ENCODE measurements at regions not wholly inside any gene's neighbourhood (a gene's known extent, or its start where the extent isn't known, plus 50 kb on each side); places are given as distances from the start of the nearest gene placed in this dataset.

DNA sequence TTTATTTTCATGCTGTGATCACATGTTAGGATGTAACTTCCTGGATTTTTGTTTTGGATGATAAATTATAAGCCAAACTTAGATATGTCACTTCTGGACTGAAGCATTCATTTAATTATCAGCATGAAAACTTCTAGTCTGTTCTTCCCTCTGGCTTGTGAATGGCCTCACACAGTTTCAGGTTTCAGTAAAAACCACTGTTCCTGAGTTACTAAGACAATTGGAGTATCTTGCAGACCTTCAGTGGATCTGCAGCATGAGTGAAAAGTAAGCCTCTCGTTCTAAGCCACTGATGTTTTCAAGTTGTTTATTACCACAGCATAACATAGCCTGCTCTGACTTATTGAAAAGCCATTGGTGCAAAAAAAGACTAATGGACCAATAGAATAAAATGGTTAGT, 55.3 kb upstream of the RGS21 start:
- H3K27ac Mint-ChIP-seq = no peak overlapping the region
- peaks cover 10% of the 10 kb centered on the region for H3K4me1 Mint-ChIP-seq
- H3K4me3 Mint-ChIP-seq = no peak overlapping the region
- H3K9me3 Mint-ChIP-seq = no peaks in the 10 kb centered on the region
- H3K36me3 Mint-ChIP-seq (ENCODE audit: low read depth) = no peaks in the 10 kb centered on the region
- no peaks in the 10 kb centered on the region for H3K27me3 Mint-ChIP-seq (ENCODE audit: low read depth)
- TF ChIP-seq, protein P1, sequence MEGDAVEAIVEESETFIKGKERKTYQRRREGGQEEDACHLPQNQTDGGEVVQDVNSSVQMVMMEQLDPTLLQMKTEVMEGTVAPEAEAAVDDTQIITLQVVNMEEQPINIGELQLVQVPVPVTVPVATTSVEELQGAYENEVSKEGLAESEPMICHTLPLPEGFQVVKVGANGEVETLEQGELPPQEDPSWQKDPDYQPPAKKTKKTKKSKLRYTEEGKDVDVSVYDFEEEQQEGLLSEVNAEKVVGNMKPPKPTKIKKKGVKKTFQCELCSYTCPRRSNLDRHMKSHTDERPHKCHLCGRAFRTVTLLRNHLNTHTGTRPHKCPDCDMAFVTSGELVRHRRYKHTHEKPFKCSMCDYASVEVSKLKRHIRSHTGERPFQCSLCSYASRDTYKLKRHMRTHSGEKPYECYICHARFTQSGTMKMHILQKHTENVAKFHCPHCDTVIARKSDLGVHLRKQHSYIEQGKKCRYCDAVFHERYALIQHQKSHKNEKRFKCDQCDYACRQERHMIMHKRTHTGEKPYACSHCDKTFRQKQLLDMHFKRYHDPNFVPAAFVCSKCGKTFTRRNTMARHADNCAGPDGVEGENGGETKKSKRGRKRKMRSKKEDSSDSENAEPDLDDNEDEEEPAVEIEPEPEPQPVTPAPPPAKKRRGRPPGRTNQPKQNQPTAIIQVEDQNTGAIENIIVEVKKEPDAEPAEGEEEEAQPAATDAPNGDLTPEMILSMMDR (IDR thresholded peaks at IDR 0.05; ENCODE audit: unreplicated experiment in 3 of 3) = no peak

DNA sequence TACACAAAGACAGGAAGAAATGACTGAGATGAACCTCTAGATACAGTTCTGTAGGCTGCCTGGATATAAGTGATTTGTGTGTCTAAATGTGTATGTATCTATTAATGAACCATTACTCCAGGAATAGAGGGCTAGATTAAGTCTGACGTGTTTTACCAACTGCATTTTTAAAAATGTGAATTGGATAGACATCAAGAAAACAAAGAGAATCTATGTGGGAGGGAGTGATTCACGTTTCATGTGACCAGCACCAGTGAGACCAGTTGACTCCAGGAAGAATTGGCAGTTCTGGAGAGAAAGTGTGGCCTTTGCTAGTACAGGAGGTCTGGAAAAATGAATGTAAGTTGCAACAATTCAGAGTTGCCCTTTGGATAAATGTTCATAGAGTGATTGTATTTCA, 53.4 kb upstream of the RGS21 start:
- Mint-ChIP-seq H3K27ac (peak overlapping the region in 1 of 3 experiments; percentile 4), H3K4me1 (peaks cover 10% of the 10 kb centered on the region), H3K4me3 (no peak overlapping the region), H3K36me3 (ENCODE audit: low read depth) (no peaks in the 10 kb centered on the region), H3K9me3 (no peaks in the 10 kb centered on the region), H3K27me3 (ENCODE audit: low read depth) (no peaks in the 10 kb centered on the region)
- TF ChIP-seq, protein P1 (IDR thresholded peaks at IDR 0.05; ENCODE audit: unreplicated experiment in 3 of 3) = no peak

DNA sequence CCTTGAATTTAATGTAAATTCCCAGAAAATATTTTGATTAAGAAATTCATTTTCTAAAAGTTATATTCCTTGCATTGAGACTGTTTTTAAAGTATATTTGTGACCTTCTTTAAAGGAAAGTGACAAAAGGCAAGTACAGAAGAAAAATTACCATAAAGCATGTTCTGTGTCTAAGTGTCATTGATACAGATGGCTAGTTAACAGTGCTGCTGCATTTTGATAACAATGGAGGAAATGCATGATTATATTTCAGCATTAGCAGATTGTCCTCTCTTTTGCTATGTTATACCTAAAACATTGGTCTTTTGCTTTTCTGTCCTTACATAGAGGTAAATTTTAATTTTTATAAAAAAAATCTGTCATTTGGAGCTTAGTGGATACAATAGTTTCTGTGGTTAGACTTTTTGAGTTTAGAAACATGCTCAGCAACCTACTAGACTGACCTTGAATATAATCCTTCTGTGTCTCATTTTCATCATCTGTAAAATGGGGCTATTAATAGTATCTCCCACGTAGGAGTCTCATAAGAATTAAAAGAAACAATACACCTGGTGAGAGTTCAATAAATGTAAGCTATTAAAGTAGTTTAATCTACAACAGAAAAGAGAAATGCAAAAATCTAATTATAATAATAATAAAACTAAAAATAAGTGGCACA, 51.1 kb upstream of the RGS21 start:
- Mint-ChIP-seq H3K36me3 (ENCODE audit: low read depth) (no peaks in the 10 kb centered on the region), H3K4me3 (no peak overlapping the region), H3K9me3 (no peaks in the 10 kb centered on the region), H3K4me1 (peaks cover 10% of the 10 kb centered on the region), H3K27me3 (ENCODE audit: low read depth) (no peaks in the 10 kb centered on the region), H3K27ac (no peak overlapping the region)
- TF ChIP-seq, protein P1 (IDR thresholded peaks at IDR 0.05; ENCODE audit: unreplicated experiment in 3 of 3) = no peak

DNA sequence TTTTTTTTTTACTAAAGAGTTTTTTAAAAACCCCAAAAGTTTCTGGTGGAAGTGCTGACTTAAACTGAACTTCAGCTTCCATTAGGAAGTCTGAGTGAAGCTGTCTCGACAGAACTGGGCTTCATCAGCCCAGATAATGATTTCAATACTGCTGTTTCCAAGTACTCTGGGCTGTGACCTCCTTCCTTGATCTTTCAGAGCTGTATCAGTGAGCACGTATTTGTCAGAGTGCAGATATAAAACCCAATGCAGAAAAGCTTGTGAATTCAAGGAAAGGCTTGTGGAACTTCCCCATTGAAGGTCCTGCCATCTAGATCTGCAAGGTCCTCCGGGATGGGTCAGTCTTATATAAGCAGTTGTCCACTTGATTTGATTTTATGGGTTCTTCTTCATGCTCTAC, 50.1 kb upstream of the RGS21 start:
- Mint-ChIP-seq H3K4me3 (no peak overlapping the region), H3K9me3 (no peaks in the 10 kb centered on the region), H3K27ac (no peak overlapping the region), H3K27me3 (ENCODE audit: low read depth) (no peaks in the 10 kb centered on the region), H3K36me3 (ENCODE audit: low read depth) (no peaks in the 10 kb centered on the region), H3K4me1 (peaks cover 10% of the 10 kb centered on the region)
- TF ChIP-seq, protein P1 (IDR thresholded peaks at IDR 0.05; ENCODE audit: unreplicated experiment in 3 of 3) = no peak

All from nephron (organoid).